Gastroesophageal sphincter (tissue), 3 donors: ENCODE measurements at regions not wholly inside any gene's neighbourhood (a gene's known extent, or its start where the extent isn't known, plus 50 kb on each side); places are given as distances from the start of the nearest gene placed in this dataset.

Experiments used
- POLR2A ChIP-seq, 2 donors: fragments of 450-650 bp; IDR thresholded peaks; one replicate each; pipeline ENCODE4 v1.6.1; 2017; ENCODE audit warnings: antibody characterized with exemption in 2 of 2, mild to moderate bottlenecking in 2 of 2, moderate library complexity in 1 of 2
- TF ChIP-seq, protein P1 (sequence below), 4 experiments: fragments of 200-600 bp in 2 of 4; fragments of 450-650 bp in 2 of 4; sonication (generic) in 1 of 4; IDR thresholded peaks; one replicate each; pipeline ENCODE4 v1.5.1; 2017 to 2019; ENCODE audit warnings: antibody characterized with exemption in 4 of 4, mild to moderate bottlenecking in 2 of 4, moderate library complexity in 2 of 4

DNA sequence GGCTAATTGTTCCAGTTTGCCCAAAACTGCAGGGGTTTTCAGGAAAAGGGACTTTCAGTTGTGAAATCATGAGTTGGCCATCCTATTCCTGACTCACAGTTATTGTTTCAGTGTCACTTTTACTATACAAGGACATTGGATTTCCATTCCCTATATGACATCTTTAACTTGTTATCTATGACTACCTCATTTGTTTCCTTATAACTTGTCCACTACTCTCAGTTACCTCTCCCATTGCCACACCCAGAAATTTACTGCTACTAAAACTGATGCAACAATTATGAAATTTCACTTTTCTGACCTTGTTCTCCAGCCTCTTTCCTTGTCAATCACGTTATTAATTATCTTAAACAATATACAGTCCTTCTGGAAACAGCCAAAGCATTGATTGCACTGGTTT is 116.5 kb upstream of the ZNF804A start:
- TF ChIP-seq, protein P1, sequence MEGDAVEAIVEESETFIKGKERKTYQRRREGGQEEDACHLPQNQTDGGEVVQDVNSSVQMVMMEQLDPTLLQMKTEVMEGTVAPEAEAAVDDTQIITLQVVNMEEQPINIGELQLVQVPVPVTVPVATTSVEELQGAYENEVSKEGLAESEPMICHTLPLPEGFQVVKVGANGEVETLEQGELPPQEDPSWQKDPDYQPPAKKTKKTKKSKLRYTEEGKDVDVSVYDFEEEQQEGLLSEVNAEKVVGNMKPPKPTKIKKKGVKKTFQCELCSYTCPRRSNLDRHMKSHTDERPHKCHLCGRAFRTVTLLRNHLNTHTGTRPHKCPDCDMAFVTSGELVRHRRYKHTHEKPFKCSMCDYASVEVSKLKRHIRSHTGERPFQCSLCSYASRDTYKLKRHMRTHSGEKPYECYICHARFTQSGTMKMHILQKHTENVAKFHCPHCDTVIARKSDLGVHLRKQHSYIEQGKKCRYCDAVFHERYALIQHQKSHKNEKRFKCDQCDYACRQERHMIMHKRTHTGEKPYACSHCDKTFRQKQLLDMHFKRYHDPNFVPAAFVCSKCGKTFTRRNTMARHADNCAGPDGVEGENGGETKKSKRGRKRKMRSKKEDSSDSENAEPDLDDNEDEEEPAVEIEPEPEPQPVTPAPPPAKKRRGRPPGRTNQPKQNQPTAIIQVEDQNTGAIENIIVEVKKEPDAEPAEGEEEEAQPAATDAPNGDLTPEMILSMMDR (IDR thresholded peaks at IDR 0.05) = no peak
- TF ChIP-seq POLR2A (IDR thresholded peaks at IDR 0.05) = no peak
